IPS-NIHi11 (cell line): ENCODE measurements at regions not wholly inside any gene's neighbourhood (a gene's known extent, or its start where the extent isn't known, plus 50 kb on each side); places are given as distances from the start of the nearest gene placed in this dataset.
"Not testable (repeated sequence)": the region's sequence is repeated elsewhere in the genome, so short reads cannot be mapped to it uniquely, and the experiment has no call there.

Experiments used
- DNase-seq: peaks from one replicate; pipeline ENCODE4 v3.0.0; 2012; ENCODE audit warnings: mixed read lengths, low spot score

- DNase-seq, result no peak
Measured at GRCh38 chr1:80531182-80531581, 1269.6 kb upstream of the ADGRL2 start.

DNA sequence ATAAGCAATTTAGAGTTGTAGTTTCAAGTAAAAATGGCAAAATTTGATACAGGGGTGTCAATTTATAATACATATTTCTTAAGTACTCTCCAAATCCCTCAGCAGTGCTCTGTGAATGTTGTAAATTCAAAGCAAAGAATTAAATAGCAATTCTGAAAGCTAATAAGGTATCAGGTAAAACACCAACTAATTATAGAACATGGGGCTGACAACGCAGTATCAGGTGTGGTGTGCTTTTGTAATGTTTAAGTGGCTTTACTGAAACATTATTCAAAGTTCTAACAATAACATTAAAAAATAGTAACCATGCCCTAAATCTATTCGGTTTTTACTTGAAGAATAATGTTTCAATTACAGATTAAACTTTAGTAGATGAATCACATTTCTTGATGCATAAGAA is 1271.2 kb upstream of the ADGRL2 start:
- no peak for DNase-seq

DNA sequence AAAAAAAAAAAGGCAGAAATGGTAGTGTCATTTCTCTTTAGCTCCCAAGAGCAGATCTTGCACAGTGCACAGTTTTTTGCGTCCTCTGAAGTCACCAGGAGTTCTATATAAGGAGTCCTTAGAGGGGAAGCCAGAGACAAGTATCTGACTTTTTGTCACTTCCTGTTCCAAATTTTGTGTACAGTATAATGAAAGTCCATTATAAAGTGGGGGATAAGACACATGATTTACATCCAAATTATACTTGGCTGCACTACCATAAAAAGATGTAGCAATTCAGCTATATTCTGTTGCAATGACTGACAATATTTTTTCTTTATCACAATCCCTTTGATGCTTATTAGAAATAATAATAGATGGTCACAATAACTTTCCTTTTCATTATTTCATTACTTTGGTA is 1276.9 kb upstream of the ADGRL2 start:
- no peak for DNase-seq

GRCh38 chr1:80523071-80523470 is 1277.7 kb upstream of the ADGRL2 start:
- DNase-seq, result not testable (repeated sequence)

DNA sequence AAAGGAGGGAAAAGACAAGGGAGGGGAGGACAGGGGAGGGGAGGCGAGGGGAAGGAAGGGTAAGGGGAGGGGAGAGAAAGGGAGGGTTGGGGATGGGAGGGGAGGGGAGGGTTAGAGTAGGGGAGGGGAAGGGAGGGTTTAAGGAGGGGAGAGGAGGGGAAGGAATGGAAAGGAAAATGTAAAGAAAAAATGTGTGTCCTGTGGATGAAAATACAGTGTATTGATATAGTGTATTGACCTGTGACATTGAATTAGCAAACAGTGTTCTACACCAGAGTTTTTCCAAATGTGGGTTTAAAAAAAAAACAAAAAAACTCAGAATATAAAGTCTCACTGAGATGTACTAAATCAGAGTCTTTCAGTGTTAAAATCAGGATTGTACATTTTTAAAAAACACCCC is 1279.8 kb upstream of the ADGRL2 start:
- DNase-seq, result no peak

DNA sequence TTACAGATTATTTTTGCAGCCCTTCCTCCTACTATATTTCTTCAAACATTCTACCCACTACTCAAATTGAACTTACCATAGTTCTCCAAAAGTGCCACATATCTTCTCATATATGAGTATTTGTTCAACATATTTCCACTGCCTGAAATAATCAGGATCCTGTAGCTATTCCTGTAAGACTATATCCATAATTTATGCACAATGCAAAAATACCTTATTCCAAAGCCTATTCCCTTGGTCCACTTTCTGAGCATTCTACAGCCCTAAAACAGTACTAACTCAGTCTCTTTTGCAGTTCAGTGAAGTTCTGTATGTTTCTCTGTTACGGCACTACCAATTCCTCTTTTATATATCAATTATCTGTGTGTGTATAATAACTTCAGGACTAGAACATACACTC is 1283.7 kb upstream of the ADGRL2 start:
- no peak for DNase-seq

- peak; percentile 41 for DNase-seq
Measured at GRCh38 chr1:80509965-80510522, 1290.7 kb upstream of the ADGRL2 start.

DNA sequence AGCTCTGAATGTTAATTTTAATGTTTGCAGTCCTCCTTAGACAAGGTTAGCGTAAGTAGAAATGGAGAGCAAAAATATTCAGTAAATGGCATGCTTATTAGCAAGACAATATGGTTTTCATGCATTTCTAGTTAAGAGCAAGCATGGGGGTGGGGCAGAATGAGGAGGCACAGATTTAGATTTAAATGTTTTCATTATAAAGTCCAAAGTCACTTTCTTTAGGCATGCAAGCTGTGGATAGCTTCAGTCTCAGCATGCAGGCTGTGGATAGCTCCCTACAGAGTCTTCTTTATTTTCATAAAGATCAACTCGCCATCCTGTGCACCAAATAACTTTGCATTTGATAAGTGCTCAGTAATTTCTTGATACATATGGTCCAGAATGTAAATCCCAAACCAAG is 1294.5 kb upstream of the ADGRL2 start:
- no peak for DNase-seq

DNA sequence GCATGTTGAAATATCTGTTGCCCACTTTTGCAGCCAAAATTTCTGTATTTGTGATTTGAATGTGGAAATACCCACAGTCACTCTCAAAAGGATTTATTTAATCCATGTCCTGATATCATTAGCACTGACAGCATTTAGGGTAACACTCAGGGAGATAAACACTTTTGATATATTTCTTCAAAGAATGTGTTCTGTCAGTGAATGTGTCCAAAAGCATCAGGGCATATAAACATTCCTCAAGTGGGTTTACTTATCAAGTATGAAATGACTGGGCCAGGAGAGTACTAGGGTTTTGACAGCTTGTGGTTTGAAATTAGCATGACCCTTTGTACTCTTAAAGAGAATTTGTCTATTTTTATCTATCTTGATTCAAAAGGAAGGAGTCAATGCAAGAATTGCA is 1302.1 kb upstream of the ADGRL2 start:
- no peak for DNase-seq

DNA sequence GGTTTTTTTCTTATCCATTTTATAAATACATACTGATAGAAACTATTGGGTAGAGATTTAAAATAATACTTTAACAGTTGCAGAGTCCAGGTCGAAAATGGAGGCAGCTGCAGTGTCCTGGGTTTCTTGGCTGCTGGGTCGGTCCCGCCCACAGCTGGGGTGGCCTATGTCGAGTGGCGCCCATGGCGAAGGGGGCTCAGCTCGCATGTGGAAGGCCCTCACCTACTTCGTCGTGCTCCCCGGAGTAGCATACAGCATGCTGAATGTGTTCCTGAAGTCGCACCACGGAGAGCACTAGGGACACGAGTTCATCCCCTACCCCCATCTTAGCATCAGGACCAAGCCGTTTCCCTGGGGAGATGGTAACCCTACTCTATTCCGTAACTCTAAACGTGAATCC is 1304.9 kb upstream of the ADGRL2 start:
- DNase-seq, result no peak

- DNase-seq, result no peak
Measured at GRCh38 chr1:80472145-80472544, 1328.6 kb upstream of the ADGRL2 start.

GRCh38 chr1:80468356-80468755 is 1332.4 kb upstream of the ADGRL2 start:
- DNase-seq, result no peak

GRCh38 chr1:80462006-80462405 is 1338.7 kb upstream of the ADGRL2 start:
- DNase-seq, result no peak

- DNase-seq, result peak; percentile 5
Measured at GRCh38 chr1:80457409-80457808, 1343.3 kb upstream of the ADGRL2 start.

- no peak for DNase-seq
Measured at GRCh38 chr1:80453775-80454174, 1347.0 kb upstream of the ADGRL2 start.

DNA sequence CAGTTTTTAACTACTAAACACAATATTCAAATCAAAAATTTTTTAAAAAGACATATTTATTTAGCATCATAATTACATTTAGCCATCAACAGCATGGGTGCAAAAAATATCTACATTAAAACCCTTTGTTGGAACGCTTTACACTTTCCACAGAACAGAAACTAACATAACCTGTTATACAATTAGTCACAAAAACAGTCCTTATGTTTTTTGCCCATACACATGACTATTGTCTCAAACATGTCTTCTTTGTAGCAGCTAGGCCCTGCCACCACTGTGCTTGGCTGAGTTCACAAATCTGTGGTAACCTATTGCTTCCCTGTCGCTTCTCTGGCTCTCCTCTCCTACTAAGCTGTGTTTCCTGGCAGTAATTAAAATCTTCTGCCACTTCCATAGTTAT is 1350.0 kb upstream of the ADGRL2 start:
- no peak for DNase-seq

GRCh38 chr1:80448081-80448480 is 1352.7 kb upstream of the ADGRL2 start:
- no peak for DNase-seq

GRCh38 chr1:80447526-80447925 is 1353.2 kb upstream of the ADGRL2 start:
- DNase-seq, result no peak

DNA sequence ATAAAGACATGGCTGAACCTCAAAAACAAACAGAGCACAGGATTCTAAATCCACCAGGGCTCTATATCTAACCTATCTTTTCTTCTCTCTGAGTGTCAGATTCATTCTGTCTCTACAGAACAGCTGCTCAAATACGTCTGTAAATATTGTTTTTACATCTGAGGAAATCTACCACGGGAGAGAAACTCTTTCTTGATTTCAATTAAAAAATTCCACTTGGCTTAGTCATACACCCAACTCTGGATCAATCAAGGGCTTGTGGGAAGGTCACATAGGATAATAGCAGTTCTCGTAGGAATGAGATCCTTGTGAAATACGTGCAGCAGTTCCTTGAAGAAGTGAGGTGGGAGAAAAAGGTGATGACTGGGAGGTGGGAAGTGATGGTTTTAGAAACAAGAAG is 1355.7 kb upstream of the ADGRL2 start:
- no peak for DNase-seq

DNA sequence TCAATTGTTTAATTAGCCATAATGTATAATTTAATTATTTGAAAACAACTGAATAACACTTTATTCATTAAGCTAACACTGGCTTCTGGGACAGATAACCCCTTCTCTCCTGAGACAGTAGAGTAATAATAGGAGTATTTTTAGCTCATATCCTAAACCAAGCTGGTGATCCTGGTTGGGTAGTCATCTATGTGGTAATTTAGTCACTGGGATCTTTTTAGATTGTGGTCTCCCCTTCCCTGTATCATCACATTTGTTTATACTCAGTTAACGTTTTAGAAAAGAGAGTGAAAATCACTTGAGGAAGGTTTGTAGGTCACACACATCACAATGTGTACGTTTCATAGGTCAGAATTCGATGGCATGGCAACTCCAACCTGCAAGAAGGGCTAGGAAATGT is 1356.6 kb upstream of the ADGRL2 start:
- no peak for DNase-seq

DNA sequence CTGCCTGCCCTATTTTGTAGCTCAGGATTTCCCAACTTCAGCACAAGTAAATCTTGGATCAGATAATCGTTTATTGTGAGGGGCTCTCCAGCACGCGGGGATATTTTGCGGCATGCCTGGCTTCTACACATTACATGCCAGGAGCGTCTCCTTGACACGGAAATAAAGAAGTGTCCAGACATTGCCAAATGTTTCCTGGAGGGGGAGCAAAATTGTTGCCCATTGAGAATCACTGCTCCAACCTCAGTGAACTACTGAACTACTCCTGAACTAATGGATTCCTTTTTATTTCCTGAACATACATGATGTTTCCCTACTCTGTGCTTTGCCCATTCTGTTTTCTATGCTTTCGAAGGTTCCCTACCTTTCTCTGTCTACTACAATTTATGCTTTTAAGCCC is 1359.1 kb upstream of the ADGRL2 start:
- DNase-seq, result no peak

DNA sequence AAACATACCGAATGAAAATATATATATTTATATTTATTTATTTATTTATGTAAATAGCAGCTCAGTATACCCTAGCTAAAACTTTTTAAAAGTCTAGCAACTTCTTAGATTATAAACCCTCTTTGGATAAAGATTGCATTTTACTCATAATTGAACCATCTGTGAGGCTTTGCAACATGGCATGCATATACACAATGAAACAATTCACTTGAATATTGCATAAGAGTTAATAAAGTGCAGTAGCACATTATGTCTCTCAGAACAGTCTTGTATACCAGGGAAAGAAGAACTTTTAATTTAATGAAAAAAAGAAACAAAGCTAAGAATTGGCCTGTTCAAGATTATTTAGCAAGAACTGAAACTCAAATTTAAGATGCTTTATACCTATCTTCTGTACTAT is 1363.9 kb upstream of the ADGRL2 start:
- DNase-seq, result no peak

GRCh38 chr1:80427881-80428280 is 1372.9 kb upstream of the ADGRL2 start:
- DNase-seq, result no peak

DNA sequence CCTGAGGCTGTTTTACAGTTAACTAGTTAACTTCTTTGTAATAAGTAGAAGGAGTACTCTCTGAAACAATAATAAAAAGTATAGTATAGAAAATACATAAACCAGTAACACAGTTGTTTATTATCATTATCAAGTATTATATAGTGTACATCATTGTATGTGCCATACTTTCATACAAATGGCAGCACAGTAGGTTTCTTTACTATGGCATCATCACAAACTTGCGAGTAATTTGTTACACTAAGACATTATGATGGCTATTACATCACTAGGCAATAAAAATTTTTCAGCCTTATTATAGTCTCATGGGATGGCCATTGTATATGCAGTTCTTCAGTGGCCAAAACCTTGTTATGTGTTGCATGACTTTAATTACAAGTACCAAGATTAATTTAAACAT is 1376.5 kb upstream of the ADGRL2 start:
- no peak for DNase-seq

- no peak for DNase-seq
Measured at GRCh38 chr1:80418134-80418533, 1382.6 kb upstream of the ADGRL2 start.
